ENCODE measurements at regions not wholly inside any gene's neighbourhood (a gene's known extent, or its start where the extent isn't known, plus 50 kb on each side); places are given as distances from the start of the nearest gene placed in this dataset.

DNA sequence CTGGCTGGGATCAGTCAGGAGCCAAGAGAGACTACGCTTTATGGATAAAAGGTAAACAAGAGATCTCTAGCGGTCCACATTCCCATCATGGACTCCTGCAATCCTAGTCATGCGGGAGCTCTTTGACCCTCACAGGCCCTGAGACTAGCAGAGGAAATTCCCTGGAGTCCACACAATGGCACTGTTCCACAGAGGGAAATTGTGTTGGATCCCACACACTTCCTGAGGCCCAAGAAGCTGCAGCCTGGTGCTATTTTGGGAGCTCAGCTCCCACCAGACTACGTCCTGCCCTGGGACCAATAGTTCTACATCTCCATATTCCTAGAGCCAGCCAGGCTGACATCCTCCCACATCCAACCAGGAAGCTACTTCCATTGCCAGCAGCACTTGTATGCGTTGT lies 2358.4 kb downstream of the PCDH9 start (continued):
- TF ChIP-seq, protein P1, sequence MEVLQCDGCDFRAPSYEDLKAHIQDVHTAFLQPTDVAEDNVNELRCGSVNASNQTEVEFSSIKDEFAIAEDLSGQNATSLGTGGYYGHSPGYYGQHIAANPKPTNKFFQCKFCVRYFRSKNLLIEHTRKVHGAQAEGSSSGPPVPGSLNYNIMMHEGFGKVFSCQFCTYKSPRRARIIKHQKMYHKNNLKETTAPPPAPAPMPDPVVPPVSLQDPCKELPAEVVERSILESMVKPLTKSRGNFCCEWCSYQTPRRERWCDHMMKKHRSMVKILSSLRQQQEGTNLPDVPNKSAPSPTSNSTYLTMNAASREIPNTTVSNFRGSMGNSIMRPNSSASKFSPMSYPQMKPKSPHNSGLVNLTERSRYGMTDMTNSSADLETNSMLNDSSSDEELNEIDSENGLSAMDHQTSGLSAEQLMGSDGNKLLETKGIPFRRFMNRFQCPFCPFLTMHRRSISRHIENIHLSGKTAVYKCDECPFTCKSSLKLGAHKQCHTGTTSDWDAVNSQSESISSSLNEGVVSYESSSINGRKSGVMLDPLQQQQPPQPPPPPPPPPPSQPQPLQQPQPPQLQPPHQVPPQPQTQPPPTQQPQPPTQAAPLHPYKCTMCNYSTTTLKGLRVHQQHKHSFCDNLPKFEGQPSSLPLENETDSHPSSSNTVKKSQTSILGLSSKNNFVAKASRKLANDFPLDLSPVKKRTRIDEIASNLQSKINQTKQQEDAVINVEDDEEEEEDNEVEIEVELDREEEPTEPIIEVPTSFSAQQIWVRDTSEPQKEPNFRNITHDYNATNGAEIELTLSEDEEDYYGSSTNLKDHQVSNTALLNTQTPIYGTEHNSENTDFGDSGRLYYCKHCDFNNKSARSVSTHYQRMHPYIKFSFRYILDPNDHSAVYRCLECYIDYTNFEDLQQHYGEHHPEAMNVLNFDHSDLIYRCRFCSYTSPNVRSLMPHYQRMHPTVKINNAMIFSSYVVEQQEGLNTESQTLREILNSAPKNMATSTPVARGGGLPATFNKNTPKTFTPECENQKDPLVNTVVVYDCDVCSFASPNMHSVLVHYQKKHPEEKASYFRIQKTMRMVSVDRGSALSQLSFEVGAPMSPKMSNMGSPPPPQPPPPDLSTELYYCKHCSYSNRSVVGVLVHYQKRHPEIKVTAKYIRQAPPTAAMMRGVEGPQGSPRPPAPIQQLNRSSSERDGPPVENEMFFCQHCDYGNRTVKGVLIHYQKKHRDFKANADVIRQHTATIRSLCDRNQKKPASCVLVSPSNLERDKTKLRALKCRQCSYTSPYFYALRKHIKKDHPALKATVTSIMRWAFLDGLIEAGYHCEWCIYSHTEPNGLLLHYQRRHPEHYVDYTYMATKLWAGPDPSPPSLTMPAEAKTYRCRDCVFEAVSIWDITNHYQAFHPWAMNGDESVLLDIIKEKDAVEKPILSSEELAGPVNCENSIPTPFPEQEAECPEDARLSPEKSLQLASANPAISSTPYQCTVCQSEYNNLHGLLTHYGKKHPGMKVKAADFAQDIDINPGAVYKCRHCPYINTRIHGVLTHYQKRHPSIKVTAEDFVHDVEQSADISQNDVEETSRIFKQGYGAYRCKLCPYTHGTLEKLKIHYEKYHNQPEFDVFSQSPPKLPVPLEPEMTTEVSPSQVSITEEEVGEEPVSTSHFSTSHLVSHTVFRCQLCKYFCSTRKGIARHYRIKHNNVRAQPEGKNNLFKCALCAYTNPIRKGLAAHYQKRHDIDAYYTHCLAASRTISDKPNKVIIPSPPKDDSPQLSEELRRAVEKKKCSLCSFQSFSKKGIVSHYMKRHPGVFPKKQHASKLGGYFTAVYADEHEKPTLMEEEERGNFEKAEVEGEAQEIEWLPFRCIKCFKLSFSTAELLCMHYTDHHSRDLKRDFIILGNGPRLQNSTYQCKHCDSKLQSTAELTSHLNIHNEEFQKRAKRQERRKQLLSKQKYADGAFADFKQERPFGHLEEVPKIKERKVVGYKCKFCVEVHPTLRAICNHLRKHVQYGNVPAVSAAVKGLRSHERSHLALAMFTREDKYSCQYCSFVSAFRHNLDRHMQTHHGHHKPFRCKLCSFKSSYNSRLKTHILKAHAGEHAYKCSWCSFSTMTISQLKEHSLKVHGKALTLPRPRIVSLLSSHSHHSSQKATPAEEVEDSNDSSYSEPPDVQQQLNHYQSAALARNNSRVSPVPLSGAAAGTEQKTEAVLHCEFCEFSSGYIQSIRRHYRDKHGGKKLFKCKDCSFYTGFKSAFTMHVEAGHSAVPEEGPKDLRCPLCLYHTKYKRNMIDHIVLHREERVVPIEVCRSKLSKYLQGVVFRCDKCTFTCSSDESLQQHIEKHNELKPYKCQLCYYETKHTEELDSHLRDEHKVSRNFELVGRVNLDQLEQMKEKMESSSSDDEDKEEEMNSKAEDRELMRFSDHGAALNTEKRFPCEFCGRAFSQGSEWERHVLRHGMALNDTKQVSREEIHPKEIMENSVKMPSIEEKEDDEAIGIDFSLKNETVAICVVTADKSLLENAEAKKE (CRISPR knock-in tag; IDR thresholded peaks at IDR 0.05): no peak
- no peak for TF ChIP-seq EZH2 (IDR thresholded peaks at IDR 0.05; ENCODE audit: low read depth, unreplicated experiment)
- TF ChIP-seq, protein P2, sequence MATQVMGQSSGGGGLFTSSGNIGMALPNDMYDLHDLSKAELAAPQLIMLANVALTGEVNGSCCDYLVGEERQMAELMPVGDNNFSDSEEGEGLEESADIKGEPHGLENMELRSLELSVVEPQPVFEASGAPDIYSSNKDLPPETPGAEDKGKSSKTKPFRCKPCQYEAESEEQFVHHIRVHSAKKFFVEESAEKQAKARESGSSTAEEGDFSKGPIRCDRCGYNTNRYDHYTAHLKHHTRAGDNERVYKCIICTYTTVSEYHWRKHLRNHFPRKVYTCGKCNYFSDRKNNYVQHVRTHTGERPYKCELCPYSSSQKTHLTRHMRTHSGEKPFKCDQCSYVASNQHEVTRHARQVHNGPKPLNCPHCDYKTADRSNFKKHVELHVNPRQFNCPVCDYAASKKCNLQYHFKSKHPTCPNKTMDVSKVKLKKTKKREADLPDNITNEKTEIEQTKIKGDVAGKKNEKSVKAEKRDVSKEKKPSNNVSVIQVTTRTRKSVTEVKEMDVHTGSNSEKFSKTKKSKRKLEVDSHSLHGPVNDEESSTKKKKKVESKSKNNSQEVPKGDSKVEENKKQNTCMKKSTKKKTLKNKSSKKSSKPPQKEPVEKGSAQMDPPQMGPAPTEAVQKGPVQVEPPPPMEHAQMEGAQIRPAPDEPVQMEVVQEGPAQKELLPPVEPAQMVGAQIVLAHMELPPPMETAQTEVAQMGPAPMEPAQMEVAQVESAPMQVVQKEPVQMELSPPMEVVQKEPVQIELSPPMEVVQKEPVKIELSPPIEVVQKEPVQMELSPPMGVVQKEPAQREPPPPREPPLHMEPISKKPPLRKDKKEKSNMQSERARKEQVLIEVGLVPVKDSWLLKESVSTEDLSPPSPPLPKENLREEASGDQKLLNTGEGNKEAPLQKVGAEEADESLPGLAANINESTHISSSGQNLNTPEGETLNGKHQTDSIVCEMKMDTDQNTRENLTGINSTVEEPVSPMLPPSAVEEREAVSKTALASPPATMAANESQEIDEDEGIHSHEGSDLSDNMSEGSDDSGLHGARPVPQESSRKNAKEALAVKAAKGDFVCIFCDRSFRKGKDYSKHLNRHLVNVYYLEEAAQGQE (IDR thresholded peaks at IDR 0.05; ENCODE audit: unreplicated experiment): no peak
- TF ChIP-seq ZNF331 (CRISPR knock-in tag; IDR thresholded peaks at IDR 0.05; ENCODE audit: low read depth): no peak
- TF ChIP-seq NANOG (IDR thresholded peaks at IDR 0.05; ENCODE audit: borderline replicate concordance): no peak
- no peak for TF ChIP-seq EZH2phosphoT487 (IDR thresholded peaks at IDR 0.05; ENCODE audit: unreplicated experiment)
- TF ChIP-seq ZNF114 (CRISPR knock-in tag; IDR thresholded peaks at IDR 0.05): no peak

Data from GM23338 (cell line).